Dendritic cell treated with granulocyte-macrophage colony-stimulating factor and Interleukin-4, amounts not matched to agents 40 ng/mL and 50 ng/mL, for 4 days (primary cell): ENCODE measurements at regions not wholly inside any gene's neighbourhood (a gene's known extent, or its start where the extent isn't known, plus 50 kb on each side); places are given as distances from the start of the nearest gene placed in this dataset.

Experiments used
- H3K27ac Mint-ChIP-seq: one replicate; pipeline ENCODE4 v1.8.0; 2022; ENCODE audit warnings: mild to moderate bottlenecking, mixed read lengths
- H3K27me3 Mint-ChIP-seq: one replicate; pipeline ENCODE4 v1.8.0; 2022; ENCODE audit warnings: mild to moderate bottlenecking, mixed read lengths
- H3K36me3 Mint-ChIP-seq: one replicate; pipeline ENCODE4 v1.8.0; 2022; ENCODE audit warnings: low read depth, mixed read lengths
- H3K4me1 Mint-ChIP-seq: one replicate; pipeline ENCODE4 v1.8.0; 2022; ENCODE audit warnings: low read depth, mixed read lengths
- H3K4me3 Mint-ChIP-seq: one replicate; pipeline ENCODE4 v1.8.0; 2022; ENCODE audit warnings: mild to moderate bottlenecking, moderate library complexity, mixed read lengths
- H3K9me3 Mint-ChIP-seq: one replicate; pipeline ENCODE4 v1.8.0; 2022; ENCODE audit warnings: mixed read lengths
- intact Hi-C: fragments of 100-400 bp; cut with micrococcal nuclease; formaldehyde crosslinking; loops from one replicate; pipeline ENCODE4 v1.15.0; 2022

GRCh38 chr15:87151202-87151748 lies 1071.6 kb downstream of the AGBL1 start:
- H3K4me1 Mint-ChIP-seq = no peaks in the 10 kb centered on the region
- no peak overlapping the region for H3K27ac Mint-ChIP-seq
- H3K36me3 Mint-ChIP-seq = no peaks in the 10 kb centered on the region
- no peaks in the 10 kb centered on the region for H3K27me3 Mint-ChIP-seq
- H3K9me3 Mint-ChIP-seq = peaks cover 22% of the 10 kb centered on the region
- intact Hi-C loops = no loop called here
- H3K4me3 Mint-ChIP-seq = no peak overlapping the region

DNA sequence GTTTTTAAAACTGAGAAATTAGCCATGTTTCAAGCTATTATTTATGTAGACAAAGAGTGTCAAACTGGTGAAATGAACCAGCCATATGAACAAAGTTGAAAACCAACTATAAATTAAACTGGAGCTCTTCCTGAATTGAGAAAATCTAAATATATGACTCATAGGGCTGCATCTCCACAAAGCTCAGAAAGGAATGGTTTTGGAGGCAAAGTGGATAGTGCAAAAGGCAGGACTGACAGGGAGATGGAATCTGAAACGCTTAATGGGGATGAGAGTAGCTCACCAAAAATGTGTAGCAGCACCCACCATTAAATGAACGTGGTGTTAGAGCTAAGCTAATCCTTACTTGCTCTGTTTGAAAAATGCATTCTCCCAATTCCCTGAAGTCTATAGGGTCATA lies 1066.0 kb downstream of the AGBL1 start:
- intact Hi-C loops = no loop called here
- Mint-ChIP-seq H3K27me3 (no peaks in the 10 kb centered on the region), H3K4me3 (no peak overlapping the region), H3K4me1 (no peaks in the 10 kb centered on the region), H3K27ac (no peak overlapping the region), H3K36me3 (no peaks in the 10 kb centered on the region), H3K9me3 (peaks cover 9% of the 10 kb centered on the region)

GRCh38 chr15:87144775-87145174 lies 1065.1 kb downstream of the AGBL1 start:
- Mint-ChIP-seq H3K27ac (no peak overlapping the region), H3K9me3 (peaks cover 13% of the 10 kb centered on the region), H3K4me3 (no peak overlapping the region), H3K27me3 (no peaks in the 10 kb centered on the region), H3K36me3 (no peaks in the 10 kb centered on the region), H3K4me1 (no peaks in the 10 kb centered on the region)
- intact Hi-C loops = no loop called here

GRCh38 chr15:87142096-87142495 lies 1062.4 kb downstream of the AGBL1 start:
- Mint-ChIP-seq H3K36me3 (no peaks in the 10 kb centered on the region), H3K27me3 (no peaks in the 10 kb centered on the region), H3K4me1 (no peaks in the 10 kb centered on the region), H3K4me3 (no peak overlapping the region), H3K9me3 (peaks cover 26% of the 10 kb centered on the region), H3K27ac (no peak overlapping the region)
- intact Hi-C loops = no loop called here

GRCh38 chr15:87135109-87135508 lies 1055.4 kb downstream of the AGBL1 start:
- no peak overlapping the region for H3K4me3 Mint-ChIP-seq
- no peak overlapping the region for H3K27ac Mint-ChIP-seq
- H3K9me3 Mint-ChIP-seq = peaks cover 45% of the 10 kb centered on the region
- H3K4me1 Mint-ChIP-seq = no peaks in the 10 kb centered on the region
- no peaks in the 10 kb centered on the region for H3K27me3 Mint-ChIP-seq
- H3K36me3 Mint-ChIP-seq = no peaks in the 10 kb centered on the region
- intact Hi-C loops = no loop called here

DNA sequence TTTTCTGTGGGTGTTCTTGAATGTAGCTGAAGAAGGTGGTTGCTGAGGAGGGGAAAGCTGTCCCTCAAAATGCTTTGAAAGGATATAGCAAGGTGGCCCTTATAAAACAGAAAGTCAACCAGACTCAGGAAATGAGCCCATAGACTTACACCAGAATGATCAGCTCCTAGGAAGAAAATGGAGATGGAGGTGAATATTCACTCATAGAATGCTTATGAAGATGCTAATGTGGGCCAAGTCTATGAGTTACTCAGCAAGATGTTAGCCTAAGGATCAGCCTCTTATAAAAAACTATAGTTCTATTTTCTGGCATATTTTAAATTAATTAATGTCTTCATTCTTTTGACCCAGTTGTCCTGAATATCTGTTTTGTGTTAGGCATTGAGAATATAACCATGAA lies 1054.0 kb downstream of the AGBL1 start:
- Mint-ChIP-seq H3K4me1 (no peaks in the 10 kb centered on the region), H3K9me3 (peaks cover 39% of the 10 kb centered on the region), H3K27ac (no peak overlapping the region), H3K27me3 (no peaks in the 10 kb centered on the region), H3K36me3 (no peaks in the 10 kb centered on the region), H3K4me3 (no peak overlapping the region)
- intact Hi-C loops = no loop called here

DNA sequence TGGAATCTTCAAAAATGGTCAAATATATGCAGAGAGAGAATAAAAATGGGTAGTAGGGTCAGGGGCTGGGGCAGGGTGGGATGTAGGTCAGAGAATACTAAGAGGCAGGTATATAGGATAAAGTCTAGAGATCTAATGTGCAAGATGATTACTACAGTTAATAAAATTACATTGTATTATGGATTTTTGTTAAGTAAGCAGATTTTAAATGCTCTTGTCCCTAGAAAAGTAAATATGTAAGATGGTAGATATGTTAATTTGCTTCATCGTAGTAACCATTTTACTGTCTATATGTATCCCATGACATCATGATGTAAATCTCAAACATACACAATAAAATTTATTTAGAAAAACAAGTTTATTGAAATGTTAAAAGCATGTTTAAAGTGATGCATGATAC lies 1051.4 kb downstream of the AGBL1 start:
- Mint-ChIP-seq H3K4me1 (no peaks in the 10 kb centered on the region), H3K27me3 (no peaks in the 10 kb centered on the region), H3K9me3 (peaks cover 43% of the 10 kb centered on the region), H3K36me3 (no peaks in the 10 kb centered on the region), H3K27ac (no peak overlapping the region), H3K4me3 (no peak overlapping the region)
- intact Hi-C loops = no loop called here

GRCh38 chr15:87129916-87130315 lies 1050.2 kb downstream of the AGBL1 start:
- no peaks in the 10 kb centered on the region for H3K36me3 Mint-ChIP-seq
- H3K4me1 Mint-ChIP-seq = no peaks in the 10 kb centered on the region
- no peak overlapping the region for H3K4me3 Mint-ChIP-seq
- peaks cover 50% of the 10 kb centered on the region for H3K9me3 Mint-ChIP-seq
- no peaks in the 10 kb centered on the region for H3K27me3 Mint-ChIP-seq
- H3K27ac Mint-ChIP-seq = no peak overlapping the region
- intact Hi-C loops = no loop called here

DNA sequence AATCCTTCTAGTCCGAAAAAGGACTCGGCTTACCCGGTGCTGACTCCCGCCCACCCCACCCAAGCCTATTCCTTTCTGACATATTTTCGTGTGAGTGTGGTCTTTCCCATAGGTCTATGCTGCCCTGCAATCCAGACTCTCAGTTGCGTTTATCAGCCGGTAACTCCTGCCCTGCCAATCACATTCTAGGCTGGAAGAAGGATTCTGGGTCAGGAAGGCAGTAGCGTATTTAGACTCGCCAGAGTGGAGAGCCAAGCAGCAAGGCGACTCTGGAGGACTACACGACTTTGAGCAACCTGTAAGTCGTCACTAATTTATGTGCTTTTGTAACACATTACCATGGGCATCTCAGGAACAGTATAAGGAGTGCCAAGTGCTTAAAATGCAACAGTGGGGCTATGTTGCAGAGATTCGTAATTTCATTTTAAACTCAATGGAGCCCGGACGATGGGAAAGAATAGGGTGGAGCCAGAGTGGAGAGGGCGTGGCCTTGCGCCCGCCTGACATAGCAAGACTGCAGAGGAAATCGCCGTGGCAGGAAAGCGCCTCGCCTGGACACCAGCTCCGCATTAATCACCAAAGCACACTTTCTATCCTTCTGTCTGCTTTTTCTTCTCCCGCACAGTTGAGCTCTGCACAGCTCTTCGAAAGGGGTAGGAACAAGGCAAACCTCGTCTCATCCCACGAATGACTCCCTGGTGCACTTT lies 1044.2 kb downstream of the AGBL1 start:
- Mint-ChIP-seq H3K4me1 (no peaks in the 10 kb centered on the region), H3K9me3 (peaks cover 32% of the 10 kb centered on the region), H3K36me3 (no peaks in the 10 kb centered on the region), H3K4me3 (no peak overlapping the region), H3K27me3 (no peaks in the 10 kb centered on the region), H3K27ac (no peak overlapping the region)
- intact Hi-C loops = no loop called here

- Mint-ChIP-seq H3K27me3 (no peaks in the 10 kb centered on the region), H3K4me3 (no peak overlapping the region), H3K36me3 (no peaks in the 10 kb centered on the region), H3K9me3 (peaks cover 28% of the 10 kb centered on the region), H3K4me1 (no peaks in the 10 kb centered on the region), H3K27ac (no peak overlapping the region)
- intact Hi-C loops = no loop called here
Measured at GRCh38 chr15:87121336-87121735, 1041.7 kb downstream of the AGBL1 start.

- Mint-ChIP-seq H3K27me3 (no peaks in the 10 kb centered on the region), H3K9me3 (peaks cover 20% of the 10 kb centered on the region), H3K4me1 (no peaks in the 10 kb centered on the region), H3K36me3 (no peaks in the 10 kb centered on the region), H3K27ac (no peak overlapping the region), H3K4me3 (no peak overlapping the region)
- intact Hi-C loops = no loop called here
Measured at GRCh38 chr15:87120555-87120954, 1040.9 kb downstream of the AGBL1 start.

DNA sequence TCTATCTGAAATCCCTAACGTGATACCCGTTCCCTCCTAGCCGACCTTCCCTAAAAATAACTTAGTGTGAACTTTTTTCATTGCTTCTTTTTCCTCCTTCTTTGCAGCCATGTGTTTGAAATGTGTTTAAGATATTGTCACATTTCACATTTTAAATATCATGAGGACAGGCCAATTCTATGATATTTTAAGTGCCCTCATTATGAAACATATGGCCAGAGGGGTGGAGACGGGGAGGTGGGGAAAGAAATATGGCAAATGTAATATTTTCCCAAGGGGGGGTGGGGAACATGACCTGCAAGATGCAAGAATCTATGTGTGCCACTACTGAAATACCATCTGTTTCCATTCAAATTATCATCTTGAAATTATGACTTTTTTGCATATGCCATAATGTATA lies 1039.2 kb downstream of the AGBL1 start:
- Mint-ChIP-seq H3K27me3 (no peaks in the 10 kb centered on the region), H3K4me1 (no peaks in the 10 kb centered on the region), H3K27ac (no peak overlapping the region), H3K9me3 (peaks cover 23% of the 10 kb centered on the region), H3K36me3 (no peaks in the 10 kb centered on the region), H3K4me3 (no peak overlapping the region)
- intact Hi-C loops = no loop called here

GRCh38 chr15:87118435-87118834 lies 1038.8 kb downstream of the AGBL1 start:
- H3K9me3 Mint-ChIP-seq = peaks cover 19% of the 10 kb centered on the region

GRCh38 chr15:87115795-87116194 lies 1036.1 kb downstream of the AGBL1 start:
- no peaks in the 10 kb centered on the region for H3K27me3 Mint-ChIP-seq
- no peak overlapping the region for H3K27ac Mint-ChIP-seq
- no peak overlapping the region for H3K4me3 Mint-ChIP-seq
- no peaks in the 10 kb centered on the region for H3K36me3 Mint-ChIP-seq
- intact Hi-C loops = no loop called here
- peaks cover 16% of the 10 kb centered on the region for H3K9me3 Mint-ChIP-seq
- H3K4me1 Mint-ChIP-seq = no peaks in the 10 kb centered on the region

More at GRCh38 chr15:87118435-87118834, 1038.8 kb downstream of the AGBL1 start:
- no peak overlapping the region for H3K4me3 Mint-ChIP-seq
- no peak overlapping the region for H3K27ac Mint-ChIP-seq
- no peaks in the 10 kb centered on the region for H3K4me1 Mint-ChIP-seq
- no peaks in the 10 kb centered on the region for H3K36me3 Mint-ChIP-seq
- H3K27me3 Mint-ChIP-seq = no peaks in the 10 kb centered on the region
- intact Hi-C loops = no loop called here

DNA sequence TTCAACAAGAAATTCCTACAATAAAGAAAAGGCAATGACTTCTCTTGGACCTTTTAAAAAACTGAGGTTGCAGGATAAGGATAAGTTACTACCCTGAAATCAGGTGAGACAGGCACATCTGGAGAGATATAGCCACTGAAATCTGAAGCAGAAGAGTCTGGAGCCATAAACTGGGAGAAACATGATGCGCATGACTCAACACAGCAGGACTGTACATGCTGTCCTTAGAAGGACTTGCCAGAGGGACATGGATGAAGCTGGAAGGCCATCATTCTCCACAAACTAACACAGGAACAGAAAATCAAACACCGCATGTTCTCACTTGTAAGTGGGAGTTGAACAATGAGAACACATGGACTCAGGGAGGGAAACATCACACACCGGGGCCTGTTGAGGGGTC lies 1020.2 kb downstream of the AGBL1 start:
- intact Hi-C loops = no loop called here
- Mint-ChIP-seq H3K4me1 (no peaks in the 10 kb centered on the region), H3K36me3 (no peaks in the 10 kb centered on the region), H3K27me3 (no peaks in the 10 kb centered on the region), H3K4me3 (no peak overlapping the region), H3K27ac (no peak overlapping the region), H3K9me3 (peaks cover 53% of the 10 kb centered on the region)
